GM19324 (cell line): ENCODE measurements at regions not wholly inside any gene's neighbourhood (a gene's known extent, or its start where the extent isn't known, plus 50 kb on each side); places are given as distances from the start of the nearest gene placed in this dataset.
"Not testable (repeated sequence)": the region's sequence is repeated elsewhere in the genome, so short reads cannot be mapped to it uniquely, and the experiment has no call there.

Experiments
- ATAC-seq: cut with Tn5 transposase; IDR thresholded peaks from one replicate; pipeline ENCODE4 v1.9.1; 2021; ENCODE audit warnings: mild to moderate bottlenecking, moderate library complexity; ENCODE audit not compliant: unreplicated experiment, low FRiP score

DNA sequence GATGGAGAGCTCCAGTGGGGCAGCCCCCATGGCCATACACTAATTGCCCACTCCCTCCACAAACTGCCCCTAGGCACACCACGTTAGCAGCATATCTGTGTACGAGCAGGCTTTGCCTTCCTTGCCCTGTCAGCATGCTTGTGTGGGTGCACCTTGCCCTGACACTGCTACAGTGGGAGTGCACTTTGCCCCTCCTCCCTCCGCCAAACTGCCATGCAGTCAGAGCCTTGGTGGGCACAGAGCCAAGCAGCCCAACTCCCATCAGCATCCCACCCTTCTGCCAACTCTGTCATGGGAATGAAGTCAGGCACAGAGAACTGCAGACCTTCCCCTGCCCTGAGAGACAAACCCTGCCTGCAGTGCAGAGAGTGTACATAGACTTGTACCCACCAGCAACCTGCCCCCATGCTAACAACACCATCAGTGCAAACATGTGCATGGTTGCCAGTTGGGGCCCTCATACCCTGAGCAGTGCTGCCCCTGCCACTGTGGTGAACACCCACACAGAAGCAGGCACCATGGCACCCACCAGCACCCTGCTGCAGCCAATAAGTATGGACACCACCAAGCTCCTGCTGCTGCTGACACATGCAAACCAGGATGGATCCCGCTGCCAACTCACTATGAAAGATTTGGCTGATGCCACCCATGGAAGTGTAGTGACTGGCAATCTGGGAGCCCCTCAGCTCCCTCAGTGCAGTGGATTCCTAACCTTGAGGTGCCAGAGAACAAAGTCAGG, 1197.7 kb upstream of the CELF2 start:
- ATAC-seq: no peak

- ATAC-seq: no peak
Observed at GRCh38 chr10:9823268-9823930, 1194.3 kb upstream of the CELF2 start.

DNA sequence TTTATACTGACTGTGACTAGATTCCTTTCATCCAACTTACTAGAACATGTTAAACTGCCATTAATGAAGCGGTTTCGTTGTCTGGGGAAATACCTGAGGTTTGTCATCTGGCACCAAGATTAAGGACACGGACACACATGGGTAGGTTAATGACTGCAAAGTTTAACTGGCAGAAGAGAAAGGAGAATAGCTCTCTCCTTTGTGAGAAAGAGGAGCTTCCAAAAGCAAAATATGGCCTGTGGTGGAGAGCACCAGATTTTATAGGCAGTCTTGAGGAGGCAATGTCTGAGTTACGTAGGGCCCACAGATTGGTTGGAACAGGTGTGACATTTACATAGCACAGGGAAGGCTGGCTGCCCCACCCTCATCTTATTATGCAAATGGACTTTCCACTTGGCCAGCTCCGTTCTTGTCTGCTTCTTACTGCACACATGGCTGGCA, 1193.0 kb upstream of the CELF2 start:
- no peak for ATAC-seq

- no peak for ATAC-seq
Observed at GRCh38 chr10:9825491-9826018, 1192.1 kb upstream of the CELF2 start.

DNA sequence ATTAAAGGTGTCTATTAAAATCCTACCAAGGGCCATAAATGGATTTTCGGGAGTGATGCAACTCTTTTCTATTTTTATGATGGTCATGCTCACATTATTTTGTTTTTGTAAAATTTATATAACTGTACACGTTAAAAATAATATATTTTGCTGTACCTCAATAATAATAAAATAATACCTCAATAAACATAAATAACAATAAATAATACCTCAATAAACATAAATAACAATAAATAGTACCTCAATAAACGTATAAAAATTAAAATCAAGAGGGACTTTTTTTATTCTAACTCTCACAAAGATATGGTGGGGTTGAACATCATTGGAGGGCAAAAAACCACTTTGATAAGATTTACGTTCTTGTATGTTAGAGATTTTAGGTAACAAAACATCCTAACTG, 1189.6 kb upstream of the CELF2 start:
- no peak for ATAC-seq

- no peak for ATAC-seq
Observed at GRCh38 chr10:9833942-9834341, 1183.7 kb upstream of the CELF2 start.

DNA sequence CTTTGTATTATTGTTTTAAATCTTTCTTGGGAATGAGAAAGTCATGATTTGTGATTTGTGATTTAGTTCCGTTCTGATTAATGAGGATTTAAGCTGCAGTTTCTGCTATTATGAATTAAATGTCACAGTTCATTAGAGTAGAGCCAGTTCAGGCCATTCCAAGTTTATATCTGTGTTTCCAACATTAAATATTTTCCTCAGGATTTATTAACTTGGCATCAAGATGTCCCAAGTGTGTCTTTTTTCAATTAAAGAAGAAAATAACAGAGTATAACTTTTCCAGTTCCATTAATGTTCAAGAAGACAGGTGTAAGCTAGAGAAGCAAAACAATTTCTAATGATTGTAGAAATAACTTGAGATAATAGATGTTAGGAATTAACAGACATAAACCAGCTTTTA, 1183.2 kb upstream of the CELF2 start:
- ATAC-seq: no peak

- ATAC-seq: no peak
Observed at GRCh38 chr10:9845075-9845474, 1172.6 kb upstream of the CELF2 start.

DNA sequence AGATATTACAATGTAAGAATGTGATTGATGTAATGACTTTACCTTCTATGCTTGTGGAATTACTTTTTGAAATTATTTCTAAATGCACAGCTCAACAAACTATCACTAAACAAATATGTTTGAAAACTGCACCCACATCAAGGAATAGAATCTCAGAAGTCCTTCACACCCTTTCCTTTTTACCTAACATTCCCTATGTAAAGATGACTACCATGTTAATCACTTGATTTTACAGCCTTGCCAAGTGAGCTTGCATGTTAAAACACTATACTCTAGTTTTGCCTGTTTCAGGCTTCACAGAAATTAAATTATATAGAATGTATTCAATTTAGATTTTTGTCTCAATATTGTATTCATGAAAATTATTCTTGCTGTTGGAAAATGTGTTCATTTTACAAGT, 1169.4 kb upstream of the CELF2 start:
- ATAC-seq: no peak

DNA sequence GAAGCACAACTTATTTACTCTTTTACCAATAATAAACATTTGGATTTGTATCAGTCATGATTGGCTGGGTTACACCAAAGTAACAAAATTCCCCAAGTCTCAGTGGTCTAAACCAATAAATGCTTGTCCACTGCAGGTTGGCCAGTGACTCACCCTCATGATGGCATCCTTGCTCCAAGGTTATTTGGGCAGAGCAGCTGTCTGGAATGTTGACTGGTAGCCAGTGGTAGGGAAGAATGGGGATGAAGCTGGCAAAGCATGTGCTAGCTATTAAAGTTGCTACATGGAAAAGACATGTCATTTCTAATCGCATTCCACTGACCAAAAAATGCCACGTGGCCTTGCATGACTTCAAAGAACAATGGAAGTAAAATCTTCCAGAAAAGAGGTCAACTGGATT, 1168.7 kb upstream of the CELF2 start:
- no peak for ATAC-seq

DNA sequence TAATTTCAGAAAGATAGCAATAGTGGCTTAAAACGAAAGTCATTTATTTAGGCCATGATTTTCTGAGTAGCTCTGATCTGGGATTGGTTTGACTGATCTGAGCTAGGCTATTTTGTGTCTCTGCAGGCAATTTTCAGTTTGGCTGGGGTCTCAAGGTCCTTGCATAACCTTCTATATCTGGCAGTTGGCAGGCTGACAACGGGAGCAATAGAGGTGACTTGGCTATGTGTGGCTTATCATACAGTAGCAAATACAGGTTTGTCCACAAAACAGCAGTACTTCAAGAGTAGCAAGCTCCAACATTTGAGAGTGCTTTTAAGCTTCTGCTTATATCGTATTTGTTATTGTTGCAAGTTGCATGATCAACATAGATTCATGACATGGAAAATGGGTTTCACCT, 1167.3 kb upstream of the CELF2 start:
- ATAC-seq: no peak

DNA sequence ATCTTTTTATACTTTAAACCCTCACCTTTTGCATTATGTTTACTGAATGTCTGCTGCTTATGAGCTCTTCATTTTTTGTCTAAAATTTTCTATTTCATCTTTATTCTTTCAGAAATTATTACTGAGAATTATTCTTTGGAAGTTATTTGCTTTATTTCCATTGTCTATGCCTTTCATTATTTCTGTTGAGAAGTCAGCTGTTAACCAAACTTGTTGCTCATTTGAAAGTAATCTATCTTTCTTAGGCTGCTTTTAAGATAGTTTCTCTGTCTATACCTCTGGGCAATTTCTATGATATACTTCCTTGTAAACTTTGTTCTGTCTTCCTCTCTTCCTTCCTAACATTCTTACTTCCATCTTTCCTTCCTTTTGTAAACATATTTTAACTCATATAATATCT, 1165.9 kb upstream of the CELF2 start:
- ATAC-seq: no peak

DNA sequence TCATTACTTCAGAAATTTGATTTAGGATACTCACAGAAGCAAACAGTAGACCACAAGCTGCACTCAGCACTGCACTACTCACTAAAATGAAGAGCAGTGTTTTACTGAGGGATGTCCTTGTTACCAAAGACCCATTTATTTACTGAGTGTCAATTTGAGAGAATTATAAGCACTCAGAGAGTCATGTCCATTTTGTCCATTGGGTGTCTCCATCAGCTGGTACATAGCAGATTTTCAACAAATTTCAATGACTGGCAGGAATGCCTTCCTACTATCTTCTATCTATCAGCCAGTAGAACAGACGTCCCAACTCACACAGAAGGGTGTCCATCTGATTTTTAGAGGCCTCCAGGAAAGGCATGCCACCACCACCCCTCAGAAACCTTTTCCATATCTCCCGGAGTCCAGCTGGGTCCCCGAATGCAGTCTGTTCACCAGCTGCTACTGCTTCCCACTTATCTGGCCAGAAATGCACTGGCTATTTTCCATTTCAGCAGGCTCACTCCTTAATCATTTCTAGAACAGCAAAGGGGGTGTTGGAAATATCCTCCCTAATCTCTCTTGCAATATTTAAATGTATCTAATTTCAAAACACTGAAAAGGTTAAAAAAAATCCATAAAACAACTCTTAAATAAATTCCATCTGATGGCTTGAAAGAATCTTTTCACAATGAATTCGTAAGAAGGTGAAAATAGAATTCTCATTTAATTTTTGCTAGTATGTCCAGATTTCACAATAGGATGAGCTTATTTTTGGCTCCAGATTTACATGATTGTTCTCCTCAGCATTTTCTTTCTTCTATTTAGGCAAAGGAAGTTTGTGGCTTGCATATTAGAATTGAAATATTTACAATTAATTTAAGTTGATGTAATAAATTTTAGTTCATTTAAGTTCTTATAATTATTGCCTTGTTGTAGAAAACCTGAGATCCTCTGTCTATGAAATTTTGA, 1164.0 kb upstream of the CELF2 start:
- ATAC-seq: no peak

GRCh38 chr10:9855451-9855850, 1162.2 kb upstream of the CELF2 start:
- not testable (repeated sequence) for ATAC-seq

GRCh38 chr10:9858816-9859215, 1158.9 kb upstream of the CELF2 start:
- ATAC-seq: no peak

DNA sequence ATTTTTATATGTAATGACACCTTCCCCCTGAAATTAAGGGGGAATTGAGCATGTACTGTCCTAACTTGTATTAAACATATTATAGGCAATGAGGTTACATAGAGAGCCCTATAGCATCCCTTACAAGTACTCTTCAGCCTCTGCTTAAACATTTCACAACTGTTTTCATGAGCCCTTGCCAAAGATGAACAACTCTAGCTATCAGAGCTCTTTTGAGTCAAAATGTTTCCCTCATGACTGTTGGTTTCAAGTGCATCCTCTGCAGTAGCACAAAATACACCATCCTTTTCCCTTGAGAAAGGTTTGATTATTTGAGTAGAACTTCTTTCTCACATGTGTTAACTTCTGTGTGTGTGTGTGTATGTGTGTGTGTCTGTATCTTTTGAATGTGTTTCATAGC, 1157.6 kb upstream of the CELF2 start:
- ATAC-seq: no peak

DNA sequence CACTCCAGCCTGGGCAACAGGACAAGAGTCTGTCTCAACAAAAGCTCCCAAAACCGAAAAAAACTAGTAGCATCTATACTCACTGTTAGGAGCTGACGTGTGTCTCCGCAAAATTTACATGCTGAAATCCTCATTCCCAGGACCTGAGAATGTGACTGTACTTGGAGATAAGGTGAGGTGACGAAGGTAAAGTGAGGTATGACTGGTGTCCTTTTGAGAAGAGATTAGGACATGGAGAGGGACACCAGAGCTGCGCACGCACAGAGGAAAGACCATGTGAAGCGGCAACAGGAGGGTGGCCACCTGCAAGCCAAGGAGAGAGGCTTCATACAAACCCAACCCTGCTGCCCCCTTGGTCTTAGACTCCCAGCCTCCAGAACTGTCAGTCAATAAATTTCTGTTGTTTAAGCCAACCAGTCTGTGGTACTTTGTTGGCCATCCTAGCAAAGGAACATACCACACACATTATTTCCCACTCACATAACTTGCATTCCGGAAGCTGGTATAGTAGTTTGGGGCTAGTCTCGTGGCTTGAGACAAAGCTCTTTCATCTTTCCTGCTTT, 1154.0 kb upstream of the CELF2 start:
- no peak for ATAC-seq

- no peak for ATAC-seq
Observed at GRCh38 chr10:9868499-9868898, 1149.2 kb upstream of the CELF2 start.

DNA sequence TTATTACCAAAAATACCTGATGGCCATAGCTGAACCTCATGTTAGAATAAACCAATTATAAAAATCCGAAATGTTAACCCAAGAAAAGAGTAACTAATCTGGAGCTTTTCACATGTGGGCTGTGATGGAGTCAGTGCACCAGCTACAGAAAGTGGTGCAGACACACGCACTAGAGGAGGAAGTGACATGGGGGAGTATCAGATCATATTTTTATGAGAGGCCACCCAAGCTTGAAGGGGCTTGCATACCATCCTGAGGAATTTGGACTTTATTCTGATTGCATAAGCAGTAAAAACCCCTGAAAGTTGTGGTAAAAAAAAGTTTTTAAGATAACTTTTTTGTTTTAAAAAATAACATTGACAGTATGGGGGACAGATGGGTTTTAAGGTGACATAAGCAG, 1148.5 kb upstream of the CELF2 start:
- ATAC-seq: no peak

DNA sequence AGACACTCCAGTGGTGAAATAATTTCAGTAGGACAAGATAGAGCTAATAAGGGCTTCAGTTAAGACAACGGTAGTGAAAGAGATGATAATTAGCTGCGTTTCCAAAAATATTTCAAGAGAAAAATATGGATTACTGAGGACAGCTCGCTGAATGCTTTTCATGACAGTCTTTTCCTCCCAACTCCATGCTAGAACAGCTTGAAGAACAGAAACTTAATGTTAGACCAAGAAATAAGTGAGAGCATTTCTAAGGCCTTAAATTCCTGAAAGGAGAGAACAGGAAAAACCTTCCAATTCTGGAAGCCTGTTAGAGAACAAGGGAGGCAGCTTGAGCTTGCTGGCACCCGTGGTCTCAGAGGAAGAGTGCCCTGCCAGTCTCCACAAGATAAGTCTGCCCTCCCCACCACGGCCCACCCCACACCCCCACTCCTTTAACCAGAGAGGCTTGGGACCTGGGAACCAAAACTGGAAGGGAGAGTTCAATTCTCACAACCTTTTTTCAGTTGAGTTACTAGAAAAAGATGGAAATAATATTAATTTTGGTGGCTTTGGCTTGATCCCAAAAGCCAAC, 1148.0 kb upstream of the CELF2 start:
- no peak for ATAC-seq
